Stimulated activated naive CD4-positive, alpha-beta T cell treated with Interleukin-2 at 50 U/mL for 16 hours (primary cell): ENCODE measurements at regions not wholly inside any gene's neighbourhood (a gene's known extent, or its start where the extent isn't known, plus 50 kb on each side); places are given as distances from the start of the nearest gene placed in this dataset.
A peak's percentile ranks its signal among the peaks of the same experiment; 100 is the strongest.

Experiments
- DNase-seq: peaks from one replicate; lab custom pipeline; 2025; lab: John Stamatoyannopoulos, UW

DNA sequence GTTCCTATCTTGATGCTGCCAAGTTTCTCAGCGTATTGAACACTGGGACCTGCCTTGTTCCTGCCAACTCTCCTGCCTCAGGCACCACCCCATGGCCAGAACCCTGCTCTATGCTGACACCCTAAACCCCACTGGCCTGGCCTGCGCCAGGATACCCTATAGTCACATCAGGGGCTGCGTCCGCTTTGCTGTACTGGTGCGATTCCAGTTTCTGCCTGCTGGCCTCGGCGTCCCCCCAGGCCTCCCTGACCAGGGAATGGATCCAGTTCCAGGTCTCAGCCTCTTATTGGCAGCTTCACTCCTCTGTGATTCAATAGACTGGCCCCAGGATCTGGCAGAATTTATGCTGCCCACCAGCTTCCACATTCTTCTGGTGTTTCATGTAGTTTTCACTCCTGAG lies 55.0 kb downstream of the GPR6 start:
- DNase-seq, result no peak

GRCh38 chr6:110033749-110034666 lies 55.9 kb downstream of the GPR6 start:
- DNase-seq, result no peak

- DNase-seq, result no peak
Measured at GRCh38 chr6:110034667-110035036, 56.5 kb downstream of the GPR6 start.

DNA sequence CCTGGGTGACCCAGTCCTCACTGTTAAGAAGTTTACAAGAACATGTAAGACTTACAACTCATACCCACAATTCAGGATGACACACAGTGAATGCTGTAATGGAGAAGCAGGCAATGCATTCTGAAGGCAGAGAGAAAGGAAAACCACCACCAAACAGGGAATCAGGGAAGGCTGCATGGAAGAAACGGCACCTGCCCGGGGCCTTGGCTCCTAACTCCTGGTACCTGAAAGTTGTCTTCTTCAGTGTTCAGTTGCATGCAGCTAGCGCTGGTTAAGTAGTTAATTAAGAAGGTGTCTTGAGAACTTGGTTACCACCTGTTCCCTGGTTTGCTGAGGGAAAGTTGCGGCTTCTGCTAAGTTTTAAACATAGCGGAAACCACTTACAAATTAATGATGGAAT lies 57.2 kb downstream of the GPR6 start:
- DNase-seq, result no peak

DNA sequence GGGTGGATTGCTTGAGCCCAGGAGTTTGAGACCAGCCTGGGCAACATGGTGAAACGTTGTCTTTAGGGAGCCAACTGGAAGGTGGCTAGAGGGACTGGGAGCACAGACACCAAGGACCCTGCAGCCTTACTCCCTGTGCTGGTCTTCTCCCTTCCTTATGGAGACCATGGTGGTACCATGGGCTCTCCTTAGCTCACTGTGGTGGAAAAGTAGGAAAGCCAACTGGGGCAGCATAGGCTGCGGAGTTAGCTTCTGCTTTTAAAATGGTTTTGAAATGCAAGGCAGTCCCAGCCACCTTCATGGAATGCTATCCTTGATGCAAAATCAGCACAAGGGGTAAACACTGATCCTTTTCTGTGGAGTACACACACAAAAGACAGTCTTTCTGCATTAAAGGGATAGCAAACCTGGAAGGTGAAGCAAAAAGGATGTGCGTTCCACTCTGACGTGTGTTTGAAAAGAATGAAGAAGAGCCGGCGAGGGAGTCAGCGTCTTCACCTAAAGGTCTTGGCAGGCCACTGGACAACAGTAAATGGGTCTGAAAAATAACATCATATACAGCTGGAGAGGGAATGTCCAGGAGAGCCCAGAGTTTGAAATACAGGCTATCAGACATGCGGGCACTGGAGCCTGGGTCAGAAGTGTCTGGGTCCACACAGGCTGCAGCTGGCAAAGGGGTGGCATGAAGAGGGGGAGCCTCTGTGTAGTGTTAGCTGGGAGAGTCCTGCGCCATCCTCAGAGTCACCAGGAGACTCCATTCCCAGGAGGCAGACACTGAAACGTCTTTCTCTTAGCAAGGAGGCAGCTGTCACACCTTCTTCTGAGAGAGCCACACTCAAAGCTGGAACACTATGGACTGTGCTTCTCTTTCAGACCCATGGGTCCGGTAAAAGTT lies 58.5 kb downstream of the GPR6 start:
- no peak for DNase-seq

- no peak for DNase-seq
Measured at GRCh38 chr6:110037726-110038295, 59.7 kb downstream of the GPR6 start.

GRCh38 chr6:110039364-110039980 lies 61.4 kb downstream of the GPR6 start:
- DNase-seq, result peak; percentile 69

DNA sequence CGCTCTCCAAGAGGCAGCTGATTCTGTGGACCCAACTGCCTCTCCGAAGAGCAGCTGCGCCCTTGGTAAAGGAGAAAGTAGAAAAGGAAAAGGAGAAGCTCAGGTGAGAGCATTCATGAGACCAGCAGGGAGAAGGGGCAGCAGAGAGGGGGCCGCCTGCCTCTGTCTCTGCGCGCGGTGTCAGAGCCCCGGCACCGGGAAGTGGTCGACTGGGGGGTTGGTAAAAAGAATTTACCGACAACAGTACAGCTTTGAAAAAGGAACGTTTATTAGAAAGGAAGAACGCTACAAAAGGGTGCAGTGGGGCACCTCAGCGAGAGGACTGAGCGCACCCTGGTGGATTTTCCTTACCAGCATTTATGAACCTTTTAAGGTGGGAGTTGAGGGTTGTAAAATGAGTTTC lies 61.9 kb downstream of the GPR6 start:
- DNase-seq, result peak; percentile 13

GRCh38 chr6:110040716-110041115 lies 62.6 kb downstream of the GPR6 start:
- no peak for DNase-seq

DNA sequence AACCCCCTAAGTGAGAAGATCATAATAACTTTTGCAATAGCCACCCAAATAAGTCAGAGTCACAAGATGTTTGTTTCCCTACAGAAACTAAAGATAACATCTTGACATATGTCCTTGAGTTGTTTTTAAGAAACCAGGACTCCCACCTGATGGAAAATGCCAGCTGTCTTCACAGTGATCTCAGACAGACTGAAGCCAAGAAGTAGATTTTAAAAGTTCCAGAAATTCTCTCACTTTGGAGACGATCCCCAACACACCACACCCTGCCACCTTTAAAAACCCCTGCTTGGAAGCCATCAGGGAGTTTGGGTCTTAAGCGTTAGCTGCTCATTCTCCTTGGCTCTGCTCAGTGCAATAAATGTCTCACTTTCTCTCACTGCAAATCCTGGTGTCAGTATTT lies 63.0 kb downstream of the GPR6 start:
- no peak for DNase-seq

DNA sequence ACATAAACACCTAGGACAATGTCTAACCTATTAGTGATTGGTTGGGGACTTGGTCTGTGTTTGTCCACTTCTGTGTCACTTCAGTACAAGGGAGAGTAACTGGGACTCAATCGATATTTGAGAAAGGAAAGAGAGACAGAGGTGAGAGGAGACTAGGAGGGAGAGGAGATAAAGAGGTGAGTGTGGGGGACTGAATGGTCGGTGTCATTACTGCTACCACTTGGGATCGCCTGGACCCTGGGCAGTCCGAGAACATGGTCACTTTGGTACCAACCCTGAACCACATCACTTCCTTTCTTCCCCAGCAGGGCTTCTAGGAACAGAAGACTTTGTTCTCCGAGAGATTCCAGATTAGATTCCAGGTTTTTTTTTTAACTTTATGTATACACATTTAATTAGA lies 63.7 kb downstream of the GPR6 start:
- DNase-seq, result no peak

DNA sequence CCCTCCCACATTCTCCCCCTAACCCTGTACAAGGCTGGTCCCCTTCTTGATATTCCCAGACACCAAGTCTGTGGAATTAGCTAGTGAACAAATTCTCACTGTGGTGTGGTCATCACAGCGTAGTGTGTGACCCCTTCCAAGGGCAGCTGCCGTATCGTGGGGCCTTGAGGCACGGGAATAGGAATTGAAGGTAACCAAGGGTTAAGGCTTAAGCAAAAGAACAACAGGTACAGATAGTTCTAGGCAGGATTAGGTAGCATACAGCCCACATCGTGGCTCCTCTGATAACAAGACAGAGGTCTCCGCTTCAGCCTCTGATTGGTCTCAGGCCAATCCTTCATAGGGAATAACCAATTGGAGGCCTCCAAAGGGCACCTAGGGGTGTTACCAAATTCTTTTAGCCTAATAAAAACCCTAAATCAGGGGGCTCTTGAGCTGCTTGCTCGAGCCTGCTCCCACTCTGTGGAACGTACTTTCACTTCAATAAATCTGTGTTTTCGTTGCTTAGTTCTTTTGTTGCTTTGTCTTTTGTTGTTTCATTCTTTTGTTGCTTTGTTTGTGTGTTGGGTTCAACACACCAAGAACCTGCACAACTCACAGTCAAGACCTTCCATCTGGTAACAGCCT lies 64.7 kb downstream of the GPR6 start:
- DNase-seq, result no peak

DNA sequence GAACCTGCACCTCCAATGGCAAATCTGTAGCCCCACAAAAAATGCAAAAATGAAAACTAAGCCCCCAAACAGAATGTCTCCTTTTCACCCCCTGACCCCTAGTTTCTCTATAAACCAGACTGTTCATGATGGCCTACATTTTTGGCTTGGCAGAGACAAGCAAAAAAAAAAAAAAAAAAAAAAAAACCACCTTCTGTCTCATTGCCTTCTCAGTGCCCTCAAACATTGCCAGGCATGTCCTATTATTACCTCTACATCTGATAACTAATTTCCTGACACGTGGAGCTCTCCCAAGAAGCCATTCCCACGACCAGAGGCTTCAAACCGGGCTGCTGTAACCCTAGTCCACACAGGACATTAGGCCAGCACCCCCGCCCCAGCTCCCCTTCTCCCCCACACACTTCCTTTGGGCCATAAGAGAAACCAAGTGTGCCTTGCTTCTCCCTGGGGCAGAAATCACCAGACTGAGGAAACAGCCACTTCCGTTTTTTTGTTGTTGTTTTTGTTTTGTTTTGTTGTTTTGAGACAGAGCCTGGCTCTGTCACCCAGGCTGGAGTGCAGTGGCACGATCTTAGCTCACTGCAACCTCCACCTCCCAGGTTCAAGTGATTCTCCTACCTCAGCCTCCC lies 65.4 kb downstream of the GPR6 start:
- no peak for DNase-seq

GRCh38 chr6:110044096-110044495 lies 66.0 kb downstream of the GPR6 start:
- DNase-seq, result no peak

DNA sequence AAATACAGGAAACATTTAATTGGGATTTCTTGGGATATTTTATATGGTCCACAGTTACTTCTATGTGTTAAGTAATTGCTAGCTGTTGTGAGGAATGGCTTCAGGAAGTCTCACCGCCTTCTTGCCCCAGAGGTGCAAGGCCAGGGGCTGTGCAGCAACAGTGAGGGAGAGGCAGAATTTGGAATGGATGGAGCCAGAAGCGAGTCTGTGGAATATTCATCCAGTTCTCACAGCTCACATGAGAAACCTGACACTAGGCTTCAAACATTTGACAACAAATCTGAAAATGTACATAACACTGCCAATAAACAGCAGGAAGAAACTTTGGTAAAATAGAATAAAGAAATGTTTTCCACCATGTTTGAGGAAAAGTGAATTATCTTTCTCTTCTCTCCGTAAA lies 66.5 kb downstream of the GPR6 start:
- no peak for DNase-seq

GRCh38 chr6:110048221-110048875 lies 70.2 kb downstream of the GPR6 start:
- no peak for DNase-seq

- no peak for DNase-seq
Measured at GRCh38 chr6:110049696-110050439, 71.8 kb downstream of the GPR6 start.
